RWPE2 (cell line): ENCODE measurements at regions not wholly inside any gene's neighbourhood (a gene's known extent, or its start where the extent isn't known, plus 50 kb on each side); places are given as distances from the start of the nearest gene placed in this dataset.
"Not testable (repeated sequence)": the region's sequence is repeated elsewhere in the genome, so short reads cannot be mapped to it uniquely, and the experiment has no call there.

Experiments
- ATAC-seq: fragments of 200-7000 bp; cut with Tn5 transposase; 3 replicates; pipeline ENCODE4 v1.9.1; 2021; ENCODE audit warnings: low read depth
- DNase-seq: peaks from one replicate; pipeline ENCODE4 v3.0.0-alpha.2; 2020; ENCODE audit warnings: low spot score
- H3K27ac ChIP-seq: fragments of 450-650 bp; 2 replicates; pipeline ENCODE4 v1.5.1; 2017; ENCODE audit warnings: mild to moderate bottlenecking; ENCODE audit not compliant: poor library complexity, severe bottlenecking
- H3K27me3 ChIP-seq: fragments of 250-450 bp; sonication (Bioruptor Pico); 2 replicates; pipeline ENCODE4 v1.5.1; 2021; ENCODE audit warnings: mild to moderate bottlenecking, moderate library complexity; ENCODE audit not compliant: insufficient read depth, poor library complexity, severe bottlenecking
- H3K36me3 ChIP-seq: fragments of 250-450 bp; sonication (Bioruptor Pico); 2 replicates; pipeline ENCODE4 v1.5.1; 2020; ENCODE audit warnings: low read depth, mild to moderate bottlenecking, moderate library complexity
- H3K4me1 ChIP-seq: fragments of 250-450 bp; sonication (Bioruptor Pico); 2 replicates; pipeline ENCODE4 v1.5.1; 2021; ENCODE audit warnings: mild to moderate bottlenecking, moderate library complexity; ENCODE audit not compliant: insufficient read depth, poor library complexity, severe bottlenecking
- H3K4me3 ChIP-seq: fragments of 250-450 bp; sonication (Bioruptor Pico); 2 replicates; pipeline ENCODE4 v1.5.1; 2021; ENCODE audit warnings: mild to moderate bottlenecking, moderate library complexity; ENCODE audit not compliant: severe bottlenecking
- H3K9me3 ChIP-seq: fragments of 250-450 bp; sonication (Bioruptor Pico); 2 replicates; pipeline ENCODE4 v1.5.1; 2021; ENCODE audit warnings: mild to moderate bottlenecking, moderate library complexity; ENCODE audit not compliant: severe bottlenecking
- CTCF ChIP-seq: fragments of 450-650 bp; IDR thresholded peaks from one replicate; pipeline ENCODE4 v1.5.1; 2017; ENCODE audit warnings: mild to moderate bottlenecking, moderate library complexity; ENCODE audit not compliant: poor library complexity, severe bottlenecking

DNA sequence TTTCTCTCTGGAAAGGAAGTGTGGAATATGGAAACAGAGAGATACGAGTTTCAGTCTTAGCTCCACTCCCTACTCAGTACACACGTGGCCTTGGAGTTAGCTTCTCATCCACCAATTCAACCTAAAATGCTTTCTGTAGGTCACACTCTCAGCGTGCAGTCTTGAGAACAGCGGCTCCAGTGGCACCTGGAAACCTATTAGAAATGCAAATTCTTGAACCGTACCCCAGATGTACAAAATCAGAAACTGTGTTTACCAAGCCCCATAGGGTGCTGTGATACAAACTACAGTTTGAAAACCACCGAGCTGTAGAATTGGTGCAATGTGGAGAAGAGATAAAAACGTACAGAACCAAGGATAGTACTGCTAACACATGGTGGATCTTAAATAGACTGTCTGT lies 91.1 kb upstream of the SP4 start:
- ATAC-seq (no peak), DNase-seq (no peak)
- TF ChIP-seq CTCF = no peak
- H3K27ac ChIP-seq = no peak overlapping the region
- no peaks in the 10 kb centered on the region for H3K36me3 ChIP-seq
- H3K4me1 ChIP-seq = no peaks in the 10 kb centered on the region
- H3K27me3 ChIP-seq = no peaks in the 10 kb centered on the region
- H3K4me3 ChIP-seq = no peak overlapping the region
- no peaks in the 10 kb centered on the region for H3K9me3 ChIP-seq

DNA sequence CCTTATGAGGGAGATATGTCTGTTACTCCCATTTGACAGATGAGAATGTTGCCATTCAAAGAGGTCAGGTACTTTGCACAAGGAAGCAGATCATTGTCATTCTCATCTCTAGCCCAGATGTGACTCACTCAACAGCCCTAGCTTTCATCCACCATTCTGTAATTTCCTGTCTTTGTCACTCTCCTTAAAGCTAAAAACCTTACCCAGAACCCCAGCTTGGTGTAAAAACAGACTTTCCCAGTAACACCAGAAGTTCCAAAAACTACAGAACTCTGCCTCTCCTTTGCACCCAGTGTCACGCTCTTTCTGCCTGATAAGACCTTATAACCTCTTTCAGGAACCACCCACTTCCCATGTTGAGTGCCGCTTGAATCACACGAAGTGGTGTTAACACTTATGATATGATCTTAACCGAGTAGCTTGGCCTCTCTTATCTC lies 89.1 kb upstream of the SP4 start:
- H3K4me1 ChIP-seq = no peaks in the 10 kb centered on the region
- H3K27me3 ChIP-seq = no peaks in the 10 kb centered on the region
- DNase-seq (no peak), ATAC-seq (no peak)
- H3K36me3 ChIP-seq = no peaks in the 10 kb centered on the region
- H3K9me3 ChIP-seq = no peaks in the 10 kb centered on the region
- no peak overlapping the region for H3K27ac ChIP-seq
- H3K4me3 ChIP-seq = no peak overlapping the region
- no peak for TF ChIP-seq CTCF

- not testable (repeated sequence) for H3K4me1 ChIP-seq, H3K27ac ChIP-seq, H3K36me3 ChIP-seq, H3K9me3 ChIP-seq, DNase-seq, ATAC-seq, H3K27me3 ChIP-seq, H3K4me3 ChIP-seq
Observed at GRCh38 chr7:21344900-21345299, 83.0 kb upstream of the SP4 start.

DNA sequence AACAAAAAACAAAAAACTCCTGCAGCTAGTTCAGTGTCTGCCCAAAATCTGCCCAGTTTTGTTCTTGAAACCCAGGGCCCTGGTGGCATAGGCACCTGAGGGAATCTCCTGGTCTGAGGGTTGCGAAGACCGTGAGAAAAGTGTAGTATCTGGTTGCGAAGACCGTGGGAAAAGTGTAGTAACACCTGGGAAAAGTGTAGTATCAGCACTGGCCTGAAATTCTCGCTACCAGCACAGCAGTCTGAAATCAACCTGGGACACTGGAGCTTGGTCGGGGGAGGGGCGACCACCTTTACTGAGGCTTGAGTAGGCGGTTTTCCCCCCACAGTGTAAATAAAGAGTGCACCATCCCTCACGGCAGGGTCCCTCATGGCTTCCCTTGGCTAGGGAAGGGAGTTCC lies 82.5 kb upstream of the SP4 start:
- Histone ChIP-seq H3K4me3 (no peak overlapping the region), H3K36me3 (no peaks in the 10 kb centered on the region), H3K9me3 (no peaks in the 10 kb centered on the region), H3K27me3 (no peaks in the 10 kb centered on the region), H3K4me1 (no peaks in the 10 kb centered on the region), H3K27ac (no peak overlapping the region)
- DNase-seq = no peak
- no peak for TF ChIP-seq CTCF
- no peak for ATAC-seq

DNA sequence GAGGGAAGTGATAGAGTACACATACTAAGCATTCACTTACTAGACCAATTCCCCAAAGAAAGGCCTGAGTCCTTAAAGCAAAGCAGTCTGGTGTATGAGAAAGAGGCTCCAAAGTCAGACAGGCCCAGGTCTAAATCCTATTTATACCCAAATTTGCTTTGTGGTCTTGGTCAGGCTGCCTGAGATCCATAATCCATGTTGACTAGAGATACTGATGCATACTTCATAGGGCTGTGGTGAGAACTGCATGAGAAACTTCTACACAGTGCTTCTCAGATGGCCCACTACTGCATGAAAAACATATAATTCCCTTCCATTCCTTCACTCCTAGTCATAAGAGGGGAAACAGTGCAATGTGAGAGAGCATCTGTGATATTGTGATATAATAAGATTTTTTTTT lies 81.6 kb upstream of the SP4 start:
- ATAC-seq = no peak
- Histone ChIP-seq H3K4me1 (no peaks in the 10 kb centered on the region), H3K27ac (no peak overlapping the region), H3K36me3 (no peaks in the 10 kb centered on the region), H3K27me3 (no peaks in the 10 kb centered on the region), H3K4me3 (no peak overlapping the region), H3K9me3 (no peaks in the 10 kb centered on the region)
- no peak for DNase-seq
- no peak for TF ChIP-seq CTCF
